ENCODE measurements at regions not wholly inside any gene's neighbourhood (a gene's known extent, or its start where the extent isn't known, plus 50 kb on each side); places are given as distances from the start of the nearest gene placed in this dataset.

GRCh38 chr12:84698576-84699333 lies 213.8 kb downstream of the SLC6A15 start:
- no peak for TF ChIP-seq CTCF (IDR thresholded peaks at IDR 0.05; ENCODE audit: borderline replicate concordance, control extremely low read depth, extremely low read depth, insufficient read depth, missing control alignments)
- DNase-seq (ENCODE audit: low spot score): no peak
- in situ Hi-C loops (cut with MboI; ENCODE audit: low sequenced_read_pairs, unreplicated experiment): no loop called here

- DNase-seq (ENCODE audit: low spot score): no peak
- in situ Hi-C loops (cut with MboI; ENCODE audit: low sequenced_read_pairs, unreplicated experiment): no loop called here
- TF ChIP-seq CTCF (IDR thresholded peaks at IDR 0.05; ENCODE audit: borderline replicate concordance, control extremely low read depth, extremely low read depth, insufficient read depth, missing control alignments): no peak
These were observed 215.6 kb downstream of the SLC6A15 start for GRCh38 chr12:84696908-84697540.

- no peak for DNase-seq (ENCODE audit: low spot score)
- in situ Hi-C loops (cut with MboI; ENCODE audit: low sequenced_read_pairs, unreplicated experiment): no loop called here
- TF ChIP-seq CTCF (IDR thresholded peaks at IDR 0.05; ENCODE audit: borderline replicate concordance, control extremely low read depth, extremely low read depth, insufficient read depth, missing control alignments): no peak
These were observed 216.3 kb downstream of the SLC6A15 start for GRCh38 chr12:84696281-84696680.

- in situ Hi-C loops (cut with MboI; ENCODE audit: low sequenced_read_pairs, unreplicated experiment): no loop called here
- TF ChIP-seq CTCF (IDR thresholded peaks at IDR 0.05; ENCODE audit: borderline replicate concordance, control extremely low read depth, extremely low read depth, insufficient read depth, missing control alignments): no peak
- no peak for DNase-seq (ENCODE audit: low spot score)
These were observed 218.5 kb downstream of the SLC6A15 start for GRCh38 chr12:84694116-84694515.

- TF ChIP-seq CTCF (IDR thresholded peaks at IDR 0.05; ENCODE audit: borderline replicate concordance, control extremely low read depth, extremely low read depth, insufficient read depth, missing control alignments): no peak
- DNase-seq (ENCODE audit: low spot score): no peak
- in situ Hi-C loops (cut with MboI; ENCODE audit: low sequenced_read_pairs, unreplicated experiment): no loop called here
These were observed 220.5 kb downstream of the SLC6A15 start for GRCh38 chr12:84692071-84692470.

GRCh38 chr12:84691266-84691665 lies 221.3 kb downstream of the SLC6A15 start:
- no peak for TF ChIP-seq CTCF (IDR thresholded peaks at IDR 0.05; ENCODE audit: borderline replicate concordance, control extremely low read depth, extremely low read depth, insufficient read depth, missing control alignments)
- in situ Hi-C loops (cut with MboI; ENCODE audit: low sequenced_read_pairs, unreplicated experiment): no loop called here

More at GRCh38 chr12:84691266-84691665, 221.3 kb downstream of the SLC6A15 start:
- no peak for DNase-seq (ENCODE audit: low spot score)
